Endothelial cell of umbilical vein (primary cell): ENCODE measurements at regions not wholly inside any gene's neighbourhood (a gene's known extent, or its start where the extent isn't known, plus 50 kb on each side); places are given as distances from the start of the nearest gene placed in this dataset.

Experiments
- EZH2 ChIP-seq: IDR thresholded peaks from 2 replicates; pipeline ENCODE4 v1.6.1; 2012; ENCODE audit warnings: borderline replicate concordance, low read depth, mild to moderate bottlenecking, moderate library complexity, low read length, inconsistent platforms; ENCODE audit not compliant: severe bottlenecking
- MYC ChIP-seq: IDR thresholded peaks from one replicate; pipeline ENCODE4 v1.6.1; 2011; ENCODE audit warnings: mild to moderate bottlenecking, low read depth, low read length
- TF ChIP-seq, protein P1 (sequence below), 2 donors: IDR thresholded peaks; 1 replicate in 1 of 2; 2 replicates in 1 of 2; pipeline ENCODE4 v1.5.1; 2011; ENCODE audit warnings: low read length in 2 of 2, mild to moderate bottlenecking in 2 of 2, moderate library complexity in 2 of 2, control low read depth in 1 of 2, inconsistent platforms in 1 of 2, low read depth in 1 of 2; ENCODE audit not compliant: insufficient read depth in 1 of 2; ENCODE audit errors: extremely low read depth in 1 of 2
- TF ChIP-seq, protein P2 (sequence below): IDR thresholded peaks from 2 replicates; pipeline ENCODE4 v1.6.1; 2011; ENCODE audit not compliant: insufficient read depth, insufficient read length

DNA sequence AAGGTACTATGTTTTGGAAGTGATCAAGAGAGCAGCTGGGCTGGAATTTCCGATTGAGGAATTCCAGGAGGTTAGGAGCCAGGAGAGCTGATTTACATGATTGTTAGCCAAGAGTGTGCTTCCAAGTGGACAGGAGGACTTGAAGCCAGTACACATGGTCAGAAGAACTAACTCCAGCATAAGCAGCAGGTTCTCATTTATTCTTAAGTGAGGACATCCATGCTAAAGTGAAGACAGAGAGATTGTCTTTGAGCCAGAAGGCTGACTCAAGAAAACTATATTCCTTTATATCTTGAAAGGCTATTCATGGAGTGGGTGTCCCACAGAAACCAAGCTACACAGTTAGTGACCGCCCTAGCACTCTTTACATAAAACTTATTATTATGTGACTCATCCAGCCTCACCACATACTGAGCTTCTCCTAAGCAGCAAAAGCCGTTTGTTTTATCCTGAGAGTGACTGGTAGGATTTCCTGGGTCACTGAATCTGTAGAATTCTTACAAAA lies 56.7 kb upstream of the SEMA3A start:
- TF ChIP-seq, protein P1, sequence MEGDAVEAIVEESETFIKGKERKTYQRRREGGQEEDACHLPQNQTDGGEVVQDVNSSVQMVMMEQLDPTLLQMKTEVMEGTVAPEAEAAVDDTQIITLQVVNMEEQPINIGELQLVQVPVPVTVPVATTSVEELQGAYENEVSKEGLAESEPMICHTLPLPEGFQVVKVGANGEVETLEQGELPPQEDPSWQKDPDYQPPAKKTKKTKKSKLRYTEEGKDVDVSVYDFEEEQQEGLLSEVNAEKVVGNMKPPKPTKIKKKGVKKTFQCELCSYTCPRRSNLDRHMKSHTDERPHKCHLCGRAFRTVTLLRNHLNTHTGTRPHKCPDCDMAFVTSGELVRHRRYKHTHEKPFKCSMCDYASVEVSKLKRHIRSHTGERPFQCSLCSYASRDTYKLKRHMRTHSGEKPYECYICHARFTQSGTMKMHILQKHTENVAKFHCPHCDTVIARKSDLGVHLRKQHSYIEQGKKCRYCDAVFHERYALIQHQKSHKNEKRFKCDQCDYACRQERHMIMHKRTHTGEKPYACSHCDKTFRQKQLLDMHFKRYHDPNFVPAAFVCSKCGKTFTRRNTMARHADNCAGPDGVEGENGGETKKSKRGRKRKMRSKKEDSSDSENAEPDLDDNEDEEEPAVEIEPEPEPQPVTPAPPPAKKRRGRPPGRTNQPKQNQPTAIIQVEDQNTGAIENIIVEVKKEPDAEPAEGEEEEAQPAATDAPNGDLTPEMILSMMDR (IDR thresholded peaks at IDR 0.05; ENCODE audit: extremely low read depth in 1 of 2, insufficient read depth in 1 of 2, low read depth in 1 of 2, low read length in 2 of 2) = no peak
- no peak for TF ChIP-seq EZH2
- TF ChIP-seq MYC = no peak
- TF ChIP-seq, protein P2, sequence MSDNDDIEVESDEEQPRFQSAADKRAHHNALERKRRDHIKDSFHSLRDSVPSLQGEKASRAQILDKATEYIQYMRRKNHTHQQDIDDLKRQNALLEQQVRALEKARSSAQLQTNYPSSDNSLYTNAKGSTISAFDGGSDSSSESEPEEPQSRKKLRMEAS = no peak
